ENCODE measurements at regions not wholly inside any gene's neighbourhood (a gene's known extent, or its start where the extent isn't known, plus 50 kb on each side); places are given as distances from the start of the nearest gene placed in this dataset.

DNA sequence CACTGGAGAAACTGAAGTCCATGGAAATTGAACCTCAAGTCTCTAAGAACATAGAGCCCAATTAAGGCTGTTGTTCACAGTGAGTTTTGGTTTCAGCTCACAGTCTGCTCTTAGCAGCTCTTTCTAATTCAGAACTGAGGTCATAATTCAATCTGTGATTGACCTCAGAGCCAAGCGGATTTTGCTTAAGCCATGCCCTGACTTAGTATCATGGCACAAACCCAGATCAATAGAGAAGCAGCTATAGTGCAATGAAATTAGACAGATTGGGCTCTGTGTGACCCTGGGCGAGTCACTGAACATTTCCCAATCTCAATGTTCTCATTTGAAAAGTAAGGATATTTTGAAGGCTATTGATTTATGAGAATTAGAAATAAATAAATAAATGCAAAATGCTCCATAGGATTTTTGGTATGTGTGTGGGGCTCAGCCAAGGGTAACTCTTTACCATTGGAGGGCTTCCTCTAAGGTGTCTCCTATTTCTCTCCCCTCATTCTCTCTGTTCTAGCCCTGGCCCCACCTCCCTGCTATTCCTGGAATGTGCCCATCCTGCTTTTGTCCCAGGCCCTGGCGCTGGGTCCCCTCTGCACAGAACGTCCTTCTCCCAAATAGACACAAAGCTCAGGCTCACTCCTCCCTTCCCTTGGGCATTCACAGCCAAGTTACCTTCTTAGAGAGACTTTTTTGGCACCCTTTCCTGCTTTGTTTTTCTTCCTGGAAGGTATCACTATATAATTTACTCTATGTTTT, 239.6 kb downstream of the LPIN1 start:
- CTCF ChIA-PET, result interaction anchor here (1.4 kb wide), 1 partner anchor 1021 kb away, joined by 4 read pairs; no protein-coding TSS in a partner anchor

GRCh38 chr2:11987151-11987550, 240.7 kb downstream of the LPIN1 start:
- H3K9me1 ChIP-seq (replicated peaks; ENCODE audit: control insufficient read depth, extremely low read depth, insufficient read depth, low read length), result no peaks in the 10 kb centered on the region
- H3K36me3 ChIP-seq (ENCODE audit: control insufficient read depth in 2 of 2, extremely low read depth in 1 of 2, insufficient read depth in 2 of 2, low read length in 2 of 2), result no peaks in the 10 kb centered on the region
- no peaks in the 10 kb centered on the region for H3K79me2 ChIP-seq (ENCODE audit: control insufficient read depth, insufficient read depth, low read length)
- no peak overlapping the region for H3K4me3 ChIP-seq (replicated peaks in 1 of 3; ENCODE audit: insufficient read depth in 1 of 3, low read depth in 1 of 3, low read length in 3 of 3)
- no peak for TF ChIP-seq MAX (IDR thresholded peaks at IDR 0.05; ENCODE audit: insufficient read depth, insufficient read length)
- no peak for TF ChIP-seq JUN (IDR thresholded peaks at IDR 0.05; ENCODE audit: borderline replicate concordance, insufficient read depth, insufficient read length, low read depth)
- TF ChIP-seq POLR2AphosphoS5 (IDR thresholded peaks at IDR 0.05; ENCODE audit: insufficient read depth, low read depth, low read length), result no peak
- H3K9me3 ChIP-seq (replicated peaks; ENCODE audit: control insufficient read depth, insufficient read depth, low read length), result no peaks in the 10 kb centered on the region
- ChIA-PET POLR2A (no interaction called here), CTCF (interaction anchor here (1.4 kb wide), 1 partner anchor 1020 kb away, joined by 4 read pairs; no protein-coding TSS in a partner anchor)
- H3K27me3 ChIP-seq (ENCODE audit: control insufficient read depth in 2 of 2, insufficient read depth in 2 of 2, low read length in 2 of 2), result no peaks in the 10 kb centered on the region
- no peaks in the 10 kb centered on the region for H3K4me1 ChIP-seq (ENCODE audit: control insufficient read depth, extremely low read depth, insufficient read depth, low read length)
- intact Hi-C loops (cut with micrococcal nuclease) (no loop called here), dilution Hi-C loops (cut with MboI; ENCODE audit: extremely low pct_ligation_motif_present, low sequenced_read_pairs) (no loop called here)
- no peak for DNase-seq (ENCODE audit: low read depth, low spot score)
- no TSS peak for BruUV-seq (replicated peaks)
- no peak overlapping the region for H3K4me2 ChIP-seq (ENCODE audit: insufficient read depth, low read length)
- H2AFZ ChIP-seq (ENCODE audit: low read depth, low read length), result no peak overlapping the region
- no peak overlapping the region for H3K27ac ChIP-seq (ENCODE audit: insufficient read depth, low read depth, low read length)
- H4K20me1 ChIP-seq (replicated peaks; ENCODE audit: control insufficient read depth, extremely low read depth, insufficient read depth, low read length), result no peaks in the 10 kb centered on the region
- no peak overlapping the region for H3K9ac ChIP-seq (replicated peaks; ENCODE audit: extremely low read depth, insufficient read depth, low read length)
- no peak for FAIRE-seq

More for the DNA sequence above, 239.6 kb downstream of the LPIN1 start:
- Histone ChIP-seq H3K9me1 (replicated peaks; ENCODE audit: control insufficient read depth, extremely low read depth, insufficient read depth, low read length) (no peaks in the 10 kb centered on the region), H3K79me2 (ENCODE audit: control insufficient read depth, insufficient read depth, low read length) (no peaks in the 10 kb centered on the region), H2AFZ (ENCODE audit: low read depth, low read length) (no peak overlapping the region), H3K9ac (replicated peaks; ENCODE audit: extremely low read depth, insufficient read depth, low read length) (no peak overlapping the region), H3K27me3 (ENCODE audit: control insufficient read depth in 2 of 2, insufficient read depth in 2 of 2, low read length in 2 of 2) (no peaks in the 10 kb centered on the region), H4K20me1 (replicated peaks; ENCODE audit: control insufficient read depth, extremely low read depth, insufficient read depth, low read length) (no peaks in the 10 kb centered on the region), H3K4me2 (ENCODE audit: insufficient read depth, low read length) (no peak overlapping the region), H3K36me3 (ENCODE audit: control insufficient read depth in 2 of 2, extremely low read depth in 1 of 2, insufficient read depth in 2 of 2, low read length in 2 of 2) (no peaks in the 10 kb centered on the region), H3K4me1 (ENCODE audit: control insufficient read depth, extremely low read depth, insufficient read depth, low read length) (no peaks in the 10 kb centered on the region), H3K27ac (ENCODE audit: insufficient read depth, low read depth, low read length) (no peak overlapping the region), H3K4me3 (replicated peaks in 1 of 3; ENCODE audit: insufficient read depth in 1 of 3, low read depth in 1 of 3, low read length in 3 of 3) (no peak overlapping the region), H3K9me3 (replicated peaks; ENCODE audit: control insufficient read depth, insufficient read depth, low read length) (no peaks in the 10 kb centered on the region)
- POLR2A ChIA-PET, result no interaction called here
- FAIRE-seq (no peak), DNase-seq (ENCODE audit: low read depth, low spot score) (no peak)
- dilution Hi-C loops (cut with MboI; ENCODE audit: extremely low pct_ligation_motif_present, low sequenced_read_pairs), result no loop called here
- TF ChIP-seq POLR2A (IDR thresholded peaks at IDR 0.05; ENCODE audit: low read depth, low read length), result no peak
- TF ChIP-seq GATA2 (IDR thresholded peaks at IDR 0.05; ENCODE audit: insufficient read depth, insufficient read length, low read depth, low read length), result no peak
- no peak for TF ChIP-seq MAX (IDR thresholded peaks at IDR 0.05; ENCODE audit: insufficient read depth, insufficient read length)
- no peak for TF ChIP-seq FOS (IDR thresholded peaks at IDR 0.05; ENCODE audit: borderline replicate concordance, insufficient read depth, low read length)
- BruUV-seq (replicated peaks), result no TSS peak
- intact Hi-C loops (cut with micrococcal nuclease), result no loop called here

Measured in endothelial cell of umbilical vein (primary cell).